ENCODE measurements at regions not wholly inside any gene's neighbourhood (a gene's known extent, or its start where the extent isn't known, plus 50 kb on each side); places are given as distances from the start of the nearest gene placed in this dataset.

DNA sequence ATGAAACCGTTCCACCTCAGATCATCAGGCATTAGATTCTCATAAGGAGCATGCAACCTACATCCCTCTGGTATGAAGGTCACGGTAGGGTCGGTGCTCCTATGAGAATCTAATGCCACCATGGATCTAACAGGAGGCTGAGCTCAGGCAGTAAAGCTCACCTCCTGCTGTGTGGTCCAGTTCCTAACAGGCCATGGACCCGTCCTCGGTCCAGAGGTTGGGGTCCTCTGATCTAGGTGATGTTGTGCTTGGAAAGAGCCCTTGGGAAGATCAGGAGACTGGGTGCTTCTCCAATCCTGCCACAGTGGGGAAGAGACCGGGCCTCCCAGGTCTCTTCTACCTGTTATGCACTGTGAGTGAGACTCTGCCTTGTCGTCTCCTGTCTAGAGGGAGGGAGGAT lies 104.6 kb downstream of the ACKR3 start:
- Histone ChIP-seq H3K27ac (ENCODE audit: low read depth, low read length) (no peak overlapping the region), H4K8ac (ENCODE audit: extremely low read depth, insufficient read depth, low read length) (no peak overlapping the region), H2BK5ac (ENCODE audit: low read depth, low read length) (no peak overlapping the region), H3K9ac (replicated peaks in 1 of 4; ENCODE audit: extremely low read depth in 1 of 4, low read depth in 3 of 4, low read length in 3 of 4) (no peak overlapping the region), H3K4me3 (ENCODE audit: extremely low read depth in 1 of 4, insufficient read depth in 2 of 4, low read depth in 3 of 4, low read length in 4 of 4) (no peak overlapping the region), H2BK20ac (ENCODE audit: low read length) (no peak overlapping the region), H3K79me2 (ENCODE audit: control insufficient read depth in 1 of 2, insufficient read depth in 2 of 2, low read length in 2 of 2) (no peaks in the 10 kb centered on the region), H3K18ac (ENCODE audit: extremely low read depth, low read length) (no peak overlapping the region), H2AFZ (ENCODE audit: low read length) (no peak overlapping the region), H3K14ac (ENCODE audit: insufficient read length) (no peak overlapping the region), H2BK12ac (ENCODE audit: low read depth, low read length) (no peak overlapping the region), H3K23ac (ENCODE audit: insufficient read length) (no peak overlapping the region), H4K5ac (ENCODE audit: insufficient read length, low read depth, low read length) (no peak overlapping the region), H3K79me1 (ENCODE audit: low read depth, low read length) (no peaks in the 10 kb centered on the region), H3K27me3 (replicated peaks in 1 of 4; ENCODE audit: control insufficient read depth in 3 of 4, extremely low read depth in 1 of 4, insufficient read depth in 3 of 4, low read length in 3 of 4) (no peaks in the 10 kb centered on the region), H4K20me1 (replicated peaks in 1 of 2; ENCODE audit: control insufficient read depth in 1 of 2, insufficient read depth in 2 of 2, low read length in 2 of 2) (peaks cover 0 to 4% of the 10 kb centered on the region in 2 experiments), H3K23me2 (ENCODE audit: low read depth, low read length) (no peaks in the 10 kb centered on the region), H3K9me3 (ENCODE audit: insufficient read depth in 2 of 2, low read depth in 1 of 2, low read length in 1 of 2) (peaks cover 10 to 14% of the 10 kb centered on the region in 2 experiments), H3K56ac (replicated peaks; ENCODE audit: insufficient read length, low read depth, low read length) (no peak overlapping the region), H3K36me3 (ENCODE audit: control insufficient read depth in 2 of 4, insufficient read depth in 4 of 4, low read length in 3 of 4) (no peaks in the 10 kb centered on the region; a peak in 1 of 8 replicates), H2AK5ac (ENCODE audit: low read depth, low read length) (no peak overlapping the region), H3K4me1 (replicated peaks in 1 of 4; ENCODE audit: control insufficient read depth in 3 of 4, insufficient read depth in 4 of 4, low read length in 3 of 4) (peaks cover 0 to 4% (median 0%) of the 10 kb centered on the region in 4 experiments; a peak in 1 of 7 replicates), H4K91ac (replicated peaks; ENCODE audit: insufficient read length, low read length) (no peak overlapping the region), H2BK15ac (ENCODE audit: low read length) (no peak overlapping the region), H2BK120ac (replicated peaks; ENCODE audit: low read depth, low read length) (no peak overlapping the region), H3K4me2 (ENCODE audit: insufficient read depth in 1 of 2, low read depth in 2 of 2, low read length in 2 of 2) (no peak overlapping the region), H3K4ac (replicated peaks; ENCODE audit: insufficient read length, low read depth, low read length) (no peak overlapping the region)
- 90% methylated on average over 7 of the region's 7 CpGs; no CpG with 5 or more reads in 1 of the 2 experiments for WGBS, 2 experiments (ENCODE audit: extremely low coverage in 1 of 2, insufficient coverage in 1 of 2, insufficient read length in 1 of 2, insufficient replicate concordance in 2 of 2, low coverage in 1 of 2, low lambda C conversion rate in 2 of 2, missing lambda C conversion rate in 1 of 2)
- POLR2A ChIA-PET (ENCODE audit: partially characterized antibody) = no interaction called here
- FAIRE-seq = no peak
- DNase-seq (ENCODE audit: low read depth in 1 of 2, low spot score in 2 of 2) = peak in 1 of 2 experiments; percentile 23
- CTCF ChIA-PET (ENCODE audit: partially characterized antibody) = no interaction called here
- TF ChIP-seq GTF2F1 (IDR thresholded peaks at IDR 0.05; ENCODE audit: borderline replicate concordance, low read depth, low read length) (no peak), JUND (IDR thresholded peaks at IDR 0.05; ENCODE audit: low read length) (no peak), MAFK (IDR thresholded peaks at IDR 0.05; ENCODE audit: low read depth, low read length) (no peak), POU5F1 (IDR thresholded peaks at IDR 0.05; ENCODE audit: low read depth, low read length) (no peak), BRCA1 (IDR thresholded peaks at IDR 0.05; ENCODE audit: low read depth, low read length) (no peak), SP2 (IDR thresholded peaks at IDR 0.05; ENCODE audit: low read length) (no peak), CHD1 (IDR thresholded peaks at IDR 0.05; ENCODE audit: low read depth, low read length) (no peak)
- TF ChIP-seq, protein P1, sequence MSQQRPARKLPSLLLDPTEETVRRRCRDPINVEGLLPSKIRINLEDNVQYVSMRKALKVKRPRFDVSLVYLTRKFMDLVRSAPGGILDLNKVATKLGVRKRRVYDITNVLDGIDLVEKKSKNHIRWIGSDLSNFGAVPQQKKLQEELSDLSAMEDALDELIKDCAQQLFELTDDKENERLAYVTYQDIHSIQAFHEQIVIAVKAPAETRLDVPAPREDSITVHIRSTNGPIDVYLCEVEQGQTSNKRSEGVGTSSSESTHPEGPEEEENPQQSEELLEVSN (IDR thresholded peaks at IDR 0.05) = no peak

All from H1 (cell line).